K562 (cell line): ENCODE measurements at regions not wholly inside any gene's neighbourhood (a gene's known extent, or its start where the extent isn't known, plus 50 kb on each side); places are given as distances from the start of the nearest gene placed in this dataset.

Source experiments
- ARNT ChIP-seq, 2 experiments: fragments of 450-650 bp; IDR thresholded peaks; 2 replicates each; pipeline ENCODE4 v1.6.1; 2016; ENCODE audit warnings: mild to moderate bottlenecking in 1 of 2
- FOXJ3 ChIP-seq: sonication (generic); formaldehyde crosslinking; IDR thresholded peaks from 2 replicates; pipeline ENCODE4 v1.4.0; 2020; ENCODE audit warnings: mild to moderate bottlenecking, missing genetic modification reagents
- KHSRP ChIP-seq: fragments of 450-650 bp; IDR thresholded peaks from 2 replicates; pipeline ENCODE4 v1.6.1; 2017
- MXI1 ChIP-seq: IDR thresholded peaks from 2 replicates; pipeline ENCODE4 v1.6.1; 2011; ENCODE audit warnings: low read depth, mild to moderate bottlenecking, improper control_type of control experiment, low read length
- RREB1 ChIP-seq: fragments of 250-450 bp; sonication (Bioruptor Pico); IDR thresholded peaks from 2 replicates; pipeline ENCODE4 v1.4.0; 2020
- ZBTB2 ChIP-seq: fragments of 450-650 bp; IDR thresholded peaks from 2 replicates; pipeline ENCODE4 v1.6.1; 2016; ENCODE audit warnings: antibody characterized with exemption
- ZNF79 ChIP-seq: fragments of 250-450 bp; sonication (Bioruptor Pico); IDR thresholded peaks from 2 replicates; pipeline ENCODE4 v1.4.0; 2020; ENCODE audit warnings: low read depth, mild to moderate bottlenecking, moderate library complexity

GRCh38 chr5:29460971-29461559 is 1732.4 kb upstream of the CDH6 start (continued):
- TF ChIP-seq RREB1 (CRISPR knock-in tag) (no peak), ZNF79 (CRISPR knock-in tag) (no peak), KHSRP (no peak), FOXJ3 (no peak), ARNT (IDR thresholded peaks at IDR 0.05) (no peak), ZBTB2 (no peak), MXI1 (no peak)
- TF ChIP-seq, all 486 proteins: peak for 0
